Neural cell (in vitro differentiated cells): ENCODE measurements at regions not wholly inside any gene's neighbourhood (a gene's known extent, or its start where the extent isn't known, plus 50 kb on each side); places are given as distances from the start of the nearest gene placed in this dataset.

Experiments
- H2AFZ ChIP-seq: fragments of 200-600, 300-800 bp; sonication (generic), shearing (Covaris generic); 2 replicates; pipeline ENCODE4 v1.6.0; 2014; ENCODE audit warnings: low read depth, mild to moderate bottlenecking, antibody characterized with exemption, low read length, moderate library complexity
- H3F3A ChIP-seq: fragments of 200-600 bp; shearing (Covaris generic); 2 replicates; pipeline ENCODE4 v1.6.1; 2016; ENCODE audit warnings: mild to moderate bottlenecking, moderate library complexity, mixed read lengths, antibody characterized with exemption, low read length; ENCODE audit not compliant: insufficient read depth, poor library complexity, severe bottlenecking
- H3K27ac ChIP-seq: fragments of 200-600, 300-800 bp; sonication (generic), shearing (Covaris generic); 2 replicates; pipeline ENCODE4 v1.5.1; 2014; ENCODE audit warnings: mild to moderate bottlenecking, low read length, moderate library complexity
- H3K27me3 ChIP-seq: fragments of 300-800, 200-600 bp; sonication (generic), shearing (Covaris generic); 2 replicates; pipeline ENCODE4 v1.6.0; 2014; ENCODE audit warnings: mild to moderate bottlenecking, low read depth, low read length, moderate library complexity; ENCODE audit not compliant: insufficient read depth
- H3K36me3 ChIP-seq: fragments of 300-800, 200-600 bp; sonication (generic), shearing (Covaris generic); 2 replicates; pipeline ENCODE4 v1.5.1; 2014; ENCODE audit warnings: mild to moderate bottlenecking, antibody characterized with exemption, low read length, moderate library complexity; ENCODE audit not compliant: insufficient read depth
- H3K4me2 ChIP-seq: fragments of 300-800, 200-600 bp; sonication (generic), shearing (Covaris generic); 2 replicates; pipeline ENCODE4 v1.6.0; 2014; ENCODE audit warnings: mild to moderate bottlenecking, low read length
- H3K4me3 ChIP-seq: fragments of 300-800, 200-600 bp; sonication (generic), shearing (Covaris generic); 2 replicates; pipeline ENCODE4 v1.5.1; 2014; ENCODE audit warnings: mild to moderate bottlenecking, low read length, moderate library complexity
- H3K79me2 ChIP-seq: fragments of 200-600 bp; shearing (Covaris generic); replicated peaks from 2 replicates; pipeline ENCODE4 v1.6.0; 2014; ENCODE audit warnings: mild to moderate bottlenecking, low read length, moderate library complexity; ENCODE audit not compliant: insufficient read depth
- H3K9ac ChIP-seq: fragments of 300-800, 200-600 bp; sonication (generic), shearing (Covaris generic); 2 replicates; pipeline ENCODE4 v1.6.1; 2016; ENCODE audit warnings: mild to moderate bottlenecking, low read length, mixed read lengths
- H3K9me2 ChIP-seq: fragments of 200-600 bp; shearing (Covaris generic); 2 replicates; pipeline ENCODE4 v1.6.1; 2016; ENCODE audit warnings: mild to moderate bottlenecking, low read length, mixed read lengths; ENCODE audit not compliant: insufficient read depth
- H3K9me3 ChIP-seq: fragments of 200-600, 300-800 bp; sonication (generic), shearing (Covaris generic); 2 replicates; pipeline ENCODE4 v1.6.1; 2016; ENCODE audit warnings: mild to moderate bottlenecking, mixed run types, low read length, moderate library complexity, mixed read lengths
- H4K20me1 ChIP-seq: fragments of 200-600 bp; shearing (Covaris generic); 2 replicates; pipeline ENCODE4 v1.6.1; 2016; ENCODE audit warnings: mild to moderate bottlenecking, mixed run types; ENCODE audit not compliant: insufficient read depth
- CTCF ChIP-seq: fragments of 450-650 bp; IDR thresholded peaks from 2 replicates; pipeline ENCODE4 v1.5.1; 2014; ENCODE audit warnings: antibody characterized with exemption, mild to moderate bottlenecking, moderate library complexity; ENCODE audit not compliant: poor library complexity, severe bottlenecking
- EP300 ChIP-seq: fragments of 450-650 bp; conservative IDR thresholded peaks from 2 replicates; pipeline ENCODE4 v1.6.1; 2014; ENCODE audit warnings: antibody characterized with exemption, mild to moderate bottlenecking, moderate library complexity; ENCODE audit not compliant: poor library complexity, severe bottlenecking
- EZH2 ChIP-seq: fragments of 200-600, 300-800 bp; shearing (Covaris generic), sonication (generic); IDR thresholded peaks from 2 replicates; pipeline ENCODE4 v1.6.1; 2014; ENCODE audit warnings: antibody characterized with exemption, low read length, borderline replicate concordance, mild to moderate bottlenecking; ENCODE audit not compliant: insufficient read depth, poor library complexity, severe bottlenecking
- MXI1 ChIP-seq: fragments of 450-650 bp; conservative IDR thresholded peaks from 2 replicates; pipeline ENCODE4 v1.6.1; 2014; ENCODE audit warnings: antibody characterized with exemption, mild to moderate bottlenecking; ENCODE audit not compliant: poor library complexity, severe bottlenecking
- POLR2AphosphoS5 ChIP-seq: IDR thresholded peaks from 2 replicates; pipeline ENCODE4 v1.6.1; 2012
- RAD21 ChIP-seq: fragments of 450-650 bp; conservative IDR thresholded peaks from 2 replicates; pipeline ENCODE4 v1.6.1; 2014; ENCODE audit warnings: antibody characterized with exemption, mild to moderate bottlenecking, moderate library complexity
- REST ChIP-seq: IDR thresholded peaks from 2 replicates; pipeline ENCODE4 v1.6.1; 2012; ENCODE audit warnings: borderline replicate concordance
- SMC3 ChIP-seq: fragments of 450-650 bp; conservative IDR thresholded peaks from 2 replicates; pipeline ENCODE4 v1.6.1; 2014; ENCODE audit warnings: antibody characterized with exemption, mild to moderate bottlenecking, moderate library complexity; ENCODE audit not compliant: poor library complexity
- TAF1 ChIP-seq: IDR thresholded peaks from 2 replicates; pipeline ENCODE4 v1.6.1; 2012; ENCODE audit warnings: low read depth

DNA sequence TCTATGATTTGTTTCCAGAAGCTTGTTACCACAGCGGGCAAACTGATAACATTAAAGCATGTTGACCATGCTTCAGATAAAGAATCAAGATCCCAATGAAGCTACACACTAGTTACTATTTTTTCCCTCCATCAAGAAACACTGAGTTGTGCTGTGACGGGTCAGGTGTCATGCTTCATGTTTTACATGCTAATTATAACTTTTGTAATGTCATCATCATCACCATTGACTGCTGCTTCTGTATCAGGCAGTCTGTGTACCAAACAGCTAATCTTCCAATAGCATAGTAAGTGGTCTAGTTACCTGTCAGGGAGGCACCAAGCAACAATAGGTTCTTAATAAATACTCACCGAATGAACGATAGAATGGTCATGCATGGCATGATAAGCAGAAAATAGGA is 388.1 kb downstream of the THBS2 start:
- no peak overlapping the region for H3K27ac ChIP-seq
- no peaks in the 10 kb centered on the region for H4K20me1 ChIP-seq
- no peaks in the 10 kb centered on the region for H3K27me3 ChIP-seq
- TF ChIP-seq RAD21 (no peak), POLR2AphosphoS5 (no peak), TAF1 (no peak), MXI1 (no peak), REST (no peak), EZH2 (no peak), EP300 (no peak), CTCF (no peak), SMC3 (no peak)
- no peak overlapping the region for H3K9ac ChIP-seq
- no peak overlapping the region for H3K4me2 ChIP-seq
- H3F3A ChIP-seq, result no peaks in the 10 kb centered on the region
- no peak overlapping the region for H2AFZ ChIP-seq
- H3K79me2 ChIP-seq, result no peaks in the 10 kb centered on the region
- no peaks in the 10 kb centered on the region for H3K9me2 ChIP-seq
- H3K9me3 ChIP-seq, result no peaks in the 10 kb centered on the region
- no peaks in the 10 kb centered on the region for H3K36me3 ChIP-seq
- H3K4me3 ChIP-seq, result no peak overlapping the region

GRCh38 chr6:168864541-168865460 is 388.8 kb downstream of the THBS2 start:
- Histone ChIP-seq H2AFZ (no peak overlapping the region), H3K27me3 (no peaks in the 10 kb centered on the region), H3K4me2 (no peak overlapping the region), H3K36me3 (no peaks in the 10 kb centered on the region), H3K9me2 (no peaks in the 10 kb centered on the region), H4K20me1 (no peaks in the 10 kb centered on the region), H3K79me2 (no peaks in the 10 kb centered on the region), H3K9ac (no peak overlapping the region), H3K27ac (no peak overlapping the region), H3K4me3 (no peak overlapping the region), H3F3A (no peaks in the 10 kb centered on the region), H3K9me3 (no peaks in the 10 kb centered on the region)
- no peak for TF ChIP-seq REST
- TF ChIP-seq SMC3, result no peak
- no peak for TF ChIP-seq POLR2AphosphoS5
- TF ChIP-seq CTCF, result no peak
- no peak for TF ChIP-seq TAF1
- TF ChIP-seq RAD21, result no peak
